ELF-1 (cell line): ENCODE measurements at regions not wholly inside any gene's neighbourhood (a gene's known extent, or its start where the extent isn't known, plus 50 kb on each side); places are given as distances from the start of the nearest gene placed in this dataset.
A peak's percentile ranks its signal among the peaks of the same experiment; 100 is the strongest.
"Not testable (repeated sequence)": the region's sequence is repeated elsewhere in the genome, so short reads cannot be mapped to it uniquely, and the experiment has no call there.

Source experiments
- DNase-seq: peaks from one replicate; pipeline ENCODE4 v3.0.0-alpha.2; 2016; ENCODE audit warnings: low read depth, low spot score

DNA sequence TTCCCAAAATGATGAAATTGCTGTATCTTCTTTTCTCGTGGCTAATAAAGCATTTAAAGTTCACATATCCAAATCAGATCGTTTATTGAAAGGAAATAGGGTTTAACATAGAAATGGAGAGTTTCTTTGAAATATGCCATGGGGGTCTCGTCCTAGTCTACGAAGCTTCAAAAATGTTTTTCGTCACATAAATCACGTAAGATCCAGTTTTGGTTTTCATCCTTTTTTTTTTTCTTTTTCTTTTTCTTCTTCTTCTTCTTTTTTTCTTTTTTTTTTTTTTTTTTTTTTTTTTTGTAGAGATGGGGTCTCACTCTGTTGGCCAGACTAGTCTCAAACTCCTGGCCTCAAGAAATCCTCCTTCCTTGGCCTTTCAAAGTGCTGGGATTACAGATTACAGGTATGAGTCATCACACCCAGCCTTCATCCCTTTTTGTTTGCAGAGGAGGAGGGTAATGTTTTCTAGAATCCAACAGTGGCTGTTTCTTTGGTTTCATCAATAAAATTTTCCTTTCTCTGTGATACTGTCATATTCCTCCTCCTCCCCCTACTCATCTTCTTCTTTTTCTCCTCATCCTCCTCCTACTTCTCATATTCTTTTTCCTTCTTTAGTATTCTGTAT, 94.7 kb upstream of the LOC128125822 start:
- DNase-seq: no peak

DNA sequence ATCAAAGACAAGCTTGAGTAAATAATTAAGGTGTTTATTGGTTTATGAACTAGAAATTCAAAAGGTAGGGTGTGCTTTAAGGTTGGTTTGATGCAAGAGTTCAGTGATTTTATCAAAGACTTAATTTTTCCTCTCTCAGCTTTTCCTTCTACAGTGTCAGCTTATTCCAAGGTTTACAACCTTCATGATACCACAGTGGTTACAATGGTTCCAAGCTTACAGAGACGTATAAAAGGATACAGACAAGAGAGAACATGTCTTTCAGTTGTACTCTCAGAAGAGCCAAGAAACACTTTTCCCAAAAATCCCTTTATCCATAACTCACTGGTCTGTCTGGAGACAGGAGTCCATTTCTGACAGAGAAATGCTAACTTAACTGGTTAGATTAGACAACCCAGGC, 93.5 kb upstream of the LOC128125822 start:
- DNase-seq: no peak

GRCh38 chr6:63486196-63486595, 86.1 kb upstream of the LOC128125822 start:
- no peak for DNase-seq

DNA sequence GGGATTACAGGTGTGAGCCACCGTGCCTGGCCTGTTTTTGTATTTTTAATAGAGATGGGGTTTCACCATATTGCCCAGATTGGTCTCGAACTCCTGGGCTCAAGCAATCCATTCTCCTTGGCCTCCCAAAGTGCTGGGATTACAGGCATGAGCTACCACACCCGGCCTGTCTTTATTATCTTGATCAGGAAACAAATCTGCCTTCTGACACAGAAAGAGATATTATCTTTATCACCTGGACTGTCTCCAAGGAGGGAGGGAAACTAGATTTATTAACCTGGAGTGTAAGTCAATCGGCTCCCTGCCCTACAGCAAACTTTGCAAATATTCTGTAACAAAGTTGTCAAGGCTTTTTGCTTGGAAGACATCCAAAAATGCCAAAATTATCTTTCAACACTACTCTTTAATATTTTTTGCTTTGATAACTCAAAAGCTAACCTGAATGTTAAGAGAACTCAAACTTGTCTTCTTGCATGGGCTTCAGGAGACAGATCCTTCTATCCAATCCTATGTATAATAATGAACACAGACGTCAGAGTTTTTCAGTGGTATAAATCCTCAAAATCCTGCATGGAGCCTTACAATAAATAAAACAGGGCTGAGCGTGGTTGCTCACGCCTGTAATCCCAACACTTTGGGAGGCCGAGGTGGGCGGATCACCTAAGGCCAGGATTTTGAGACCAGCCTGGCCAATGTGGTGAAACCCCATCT, 85.0 kb upstream of the LOC128125822 start:
- DNase-seq: no peak

- DNase-seq: no peak
Observed at GRCh38 chr6:63491119-63491518, 81.2 kb upstream of the LOC128125822 start.

DNA sequence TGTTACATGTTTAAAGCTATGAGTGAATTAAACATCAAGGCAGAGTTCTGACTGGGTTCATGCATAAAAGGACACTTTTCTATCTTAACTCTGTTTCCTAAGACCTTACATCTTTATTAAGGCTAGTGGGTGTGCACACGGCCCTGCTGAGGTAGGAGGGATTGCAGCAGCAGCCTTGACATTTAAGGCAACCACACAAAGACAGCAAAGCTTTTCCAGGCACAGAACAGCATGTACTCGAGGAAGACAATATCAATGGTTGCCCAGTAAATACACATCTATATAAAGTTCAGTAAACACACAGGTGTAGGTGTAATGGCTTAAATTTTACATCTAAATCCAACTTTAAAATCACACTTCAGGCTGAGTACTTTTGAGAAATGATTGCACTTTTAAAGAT, 79.8 kb upstream of the LOC128125822 start:
- DNase-seq: no peak

DNA sequence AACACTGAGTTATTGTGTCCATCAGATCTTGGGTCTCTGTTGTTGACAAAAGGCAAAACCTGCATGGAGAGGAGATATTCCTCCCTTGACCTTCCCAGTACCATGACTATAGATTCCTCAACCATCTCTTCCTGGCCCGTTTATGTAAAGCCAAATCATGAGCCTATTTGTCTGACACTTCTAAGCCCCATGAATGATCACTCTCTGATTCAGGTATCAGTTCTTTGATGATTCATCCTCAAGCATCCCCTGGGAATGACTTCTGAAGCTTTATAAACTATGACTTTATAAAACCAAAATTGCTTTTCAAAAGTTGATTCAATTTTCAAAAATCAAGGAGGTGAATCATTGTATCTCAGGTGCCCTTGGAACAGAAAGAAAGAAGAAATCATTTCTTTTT, 78.7 kb upstream of the LOC128125822 start:
- DNase-seq: no peak

DNA sequence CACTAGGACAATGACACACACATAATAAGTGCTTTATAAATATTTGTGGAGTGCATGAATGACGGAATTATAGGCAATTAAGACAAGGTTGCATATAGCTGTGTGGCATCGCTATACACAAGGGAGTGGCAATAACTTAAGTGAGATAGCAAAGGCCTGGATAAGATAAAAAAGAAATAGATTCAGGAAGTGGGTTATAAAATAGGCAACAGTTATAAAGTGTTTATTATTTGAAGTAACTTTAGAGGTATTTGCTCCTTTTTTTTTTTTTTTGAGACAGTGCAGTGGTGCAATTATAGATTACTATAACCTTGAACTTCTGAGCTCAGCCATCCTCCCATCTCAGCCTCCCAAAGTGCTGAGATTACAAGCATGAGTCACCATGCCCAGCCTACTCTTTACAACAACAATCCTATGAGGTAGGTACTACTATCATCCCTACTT, 75.9 kb upstream of the LOC128125822 start:
- no peak for DNase-seq

- DNase-seq: no peak
Observed at GRCh38 chr6:63502156-63502555, 70.1 kb upstream of the LOC128125822 start.

DNA sequence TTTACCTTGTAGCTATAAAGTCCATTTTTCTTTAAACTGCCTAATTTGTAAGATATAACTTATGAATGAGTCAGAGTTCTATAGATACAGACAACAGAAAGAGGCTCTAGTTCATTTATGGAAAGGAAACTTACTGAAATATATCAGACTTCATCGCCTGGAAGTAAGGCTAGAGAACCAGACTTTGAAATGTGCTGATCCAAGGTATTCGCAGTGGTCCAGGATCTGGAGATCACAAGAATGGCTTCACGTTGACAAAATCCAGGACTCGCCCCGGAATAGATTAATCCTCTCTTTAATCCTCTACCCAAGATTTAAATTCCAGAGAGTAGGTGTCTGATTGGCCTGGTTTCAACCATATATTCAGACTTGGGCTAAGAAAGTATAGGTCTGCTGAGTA, 69.1 kb upstream of the LOC128125822 start:
- DNase-seq: peak; percentile 14

GRCh38 chr6:63504777-63505384, 67.4 kb upstream of the LOC128125822 start:
- no peak for DNase-seq

DNA sequence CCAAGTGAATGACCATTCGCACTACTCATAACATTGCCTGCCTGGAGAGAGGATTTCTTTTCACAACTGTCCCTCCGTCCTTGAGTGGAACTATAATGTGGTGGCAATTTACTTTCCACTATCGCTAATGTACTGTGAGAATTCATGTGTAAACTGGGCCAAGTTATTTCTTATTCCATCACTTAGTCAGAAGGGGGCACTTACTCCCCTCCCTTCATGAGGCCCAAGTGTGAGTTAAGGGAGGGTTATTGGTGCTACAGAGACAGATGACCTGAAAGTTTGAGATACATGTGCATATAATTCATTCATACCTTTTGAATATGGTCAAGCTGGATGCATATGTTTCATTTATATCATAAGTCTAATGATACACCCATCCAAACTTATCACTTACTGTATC, 65.2 kb upstream of the LOC128125822 start:
- no peak for DNase-seq

DNA sequence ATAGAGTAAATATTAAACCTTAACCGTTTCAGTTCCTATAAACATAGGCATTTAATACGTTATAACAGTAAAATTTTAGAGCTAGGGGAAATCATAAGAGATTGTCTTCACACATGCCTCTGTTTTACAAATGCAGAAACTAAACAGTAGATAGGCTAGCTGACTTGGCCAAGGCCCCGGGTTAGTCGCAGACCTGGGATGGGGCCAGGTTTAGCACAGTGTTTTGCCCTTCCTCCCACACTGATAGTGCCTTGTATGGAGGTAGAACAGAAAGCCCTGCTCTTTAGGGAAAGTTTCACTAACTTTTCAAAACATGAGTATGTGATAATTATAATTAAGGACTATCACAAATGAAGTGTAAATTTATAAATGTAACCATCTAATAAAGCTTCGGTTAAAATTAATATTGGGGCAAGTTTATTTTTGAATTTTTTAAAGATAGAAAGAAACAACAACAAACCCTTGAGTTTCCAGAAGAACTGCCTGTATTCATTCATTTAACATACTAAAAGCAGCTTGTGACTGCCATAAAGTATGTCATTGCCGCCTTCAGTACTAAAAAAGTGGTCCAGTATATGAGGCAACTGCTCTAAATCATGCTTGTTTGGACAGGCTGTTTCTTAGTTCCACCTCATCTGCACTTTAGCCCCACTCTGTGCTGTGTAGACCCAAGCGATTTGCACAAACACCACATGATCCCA, 62.5 kb upstream of the LOC128125822 start:
- DNase-seq: no peak

- no peak for DNase-seq
Observed at GRCh38 chr6:63510353-63510686, 62.0 kb upstream of the LOC128125822 start.

GRCh38 chr6:63510849-63511248, 61.4 kb upstream of the LOC128125822 start:
- no peak for DNase-seq

GRCh38 chr6:63514488-63515173, 57.6 kb upstream of the LOC128125822 start:
- no peak for DNase-seq

DNA sequence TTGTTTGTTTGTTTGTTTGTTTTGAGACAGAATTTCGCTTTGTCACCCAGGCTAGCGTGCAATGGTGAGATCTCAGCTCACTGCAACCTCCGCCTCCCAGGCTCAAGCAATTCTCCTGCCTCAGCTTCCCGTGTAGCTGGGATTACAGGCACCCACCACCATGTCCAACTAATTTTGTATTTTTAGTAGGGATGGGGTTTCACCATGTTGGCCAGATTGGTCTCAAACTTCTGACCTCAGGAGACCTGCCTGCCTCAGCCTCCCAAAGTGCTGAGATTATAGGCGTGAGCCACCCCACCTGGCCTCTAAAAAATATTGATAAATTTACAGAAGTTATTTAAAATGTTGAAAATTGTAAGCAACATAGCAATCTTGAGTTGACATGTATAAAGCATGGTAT, 57.1 kb upstream of the LOC128125822 start:
- not testable (repeated sequence) for DNase-seq

DNA sequence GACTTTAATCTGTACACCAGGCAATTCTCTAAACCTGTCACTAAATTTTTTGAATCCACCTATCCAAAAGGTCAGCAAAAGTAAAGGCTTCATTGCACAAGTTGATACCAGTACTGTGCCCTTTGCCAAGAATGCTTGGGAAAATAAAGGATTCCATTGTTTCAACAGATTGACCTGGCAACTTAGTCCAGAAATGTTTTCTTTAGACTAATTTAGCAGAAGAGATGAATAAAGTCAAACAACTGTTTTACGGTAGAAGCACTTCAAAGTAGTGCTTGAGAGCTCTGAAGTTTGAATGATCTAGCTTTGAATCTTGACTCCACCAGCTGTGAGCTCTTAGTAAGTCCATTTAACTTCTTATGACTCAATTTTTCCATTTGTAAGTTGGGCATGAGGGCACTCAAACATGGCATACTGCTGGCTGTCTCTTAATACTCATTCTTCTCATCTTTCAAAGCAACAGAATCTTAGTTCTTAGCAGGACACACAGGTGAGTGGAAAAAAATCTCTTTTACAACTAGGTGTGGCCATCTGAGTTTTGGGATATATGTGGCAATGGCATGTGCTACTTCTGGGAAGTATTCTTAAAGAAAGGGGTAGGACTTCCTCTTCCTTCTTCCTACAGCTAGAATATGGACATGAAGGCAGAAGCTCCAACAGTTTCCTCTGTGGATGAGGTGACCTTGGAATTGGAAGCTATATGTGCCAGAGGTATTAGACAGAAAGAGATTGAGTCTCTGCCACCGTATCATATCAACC, 55.9 kb upstream of the LOC128125822 start:
- no peak for DNase-seq

- no peak for DNase-seq
Observed at GRCh38 chr6:63517221-63517620, 55.1 kb upstream of the LOC128125822 start.

DNA sequence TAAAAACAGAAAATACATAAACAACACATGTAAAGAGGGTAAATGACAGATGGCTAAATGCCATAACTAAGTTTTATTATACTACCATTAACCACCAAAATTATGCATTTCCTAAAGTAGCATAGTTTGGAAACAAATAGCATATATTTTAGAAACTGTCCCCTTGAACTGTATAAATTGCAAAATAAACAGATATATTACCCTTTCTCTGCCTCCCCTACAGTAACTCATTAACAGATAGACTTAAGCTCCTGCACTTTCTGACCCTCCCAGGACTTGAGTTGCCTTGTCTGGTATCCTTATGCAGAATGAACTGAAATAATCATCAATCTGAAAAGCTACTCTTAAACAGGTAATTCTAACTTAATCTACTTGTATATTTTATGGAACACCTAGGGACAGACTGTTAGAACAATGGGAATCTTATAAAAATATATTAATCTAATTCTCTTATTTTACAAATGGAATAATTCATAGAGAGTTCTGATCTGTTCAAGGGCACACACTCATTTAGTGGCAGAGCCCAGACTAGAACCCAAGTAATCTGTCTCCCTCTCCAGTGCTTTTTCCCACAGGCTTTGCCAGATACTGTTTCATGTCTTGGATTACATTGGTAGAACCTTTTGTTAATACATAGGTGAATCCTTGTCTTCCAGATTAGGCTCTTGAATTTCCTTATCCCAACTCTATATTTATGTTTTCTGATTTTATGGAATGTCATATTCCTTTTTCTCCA, 50.6 kb upstream of the LOC128125822 start:
- DNase-seq: no peak
